CD4-positive, alpha-beta T cell treated with Interleukin-21 for 1 hour (primary cell): ENCODE measurements at regions not wholly inside any gene's neighbourhood (a gene's known extent, or its start where the extent isn't known, plus 50 kb on each side); places are given as distances from the start of the nearest gene placed in this dataset.

Source experiments
- DNase-seq: peaks from one replicate; pipeline ENCODE4 v3.0.0-alpha.2; 2020

DNA sequence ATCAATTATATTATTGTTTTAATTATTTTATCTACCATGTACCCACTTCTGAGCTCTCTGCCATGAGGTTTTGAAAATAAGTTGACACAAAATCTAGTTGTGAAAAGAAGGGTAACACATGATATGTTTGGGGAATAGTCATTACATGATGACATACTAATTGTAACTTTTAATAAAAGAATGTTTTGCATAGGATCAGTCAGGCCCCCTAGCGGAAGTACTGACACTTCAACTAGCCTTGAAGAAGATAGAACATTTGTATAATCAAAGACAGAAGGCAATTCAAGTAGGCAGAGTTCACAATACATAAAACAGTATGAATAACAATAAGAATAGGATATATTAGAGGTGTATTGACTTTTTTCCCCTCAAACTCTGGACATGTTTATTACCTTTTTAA lies 1191.0 kb upstream of the AGA start:
- DNase-seq: no peak

DNA sequence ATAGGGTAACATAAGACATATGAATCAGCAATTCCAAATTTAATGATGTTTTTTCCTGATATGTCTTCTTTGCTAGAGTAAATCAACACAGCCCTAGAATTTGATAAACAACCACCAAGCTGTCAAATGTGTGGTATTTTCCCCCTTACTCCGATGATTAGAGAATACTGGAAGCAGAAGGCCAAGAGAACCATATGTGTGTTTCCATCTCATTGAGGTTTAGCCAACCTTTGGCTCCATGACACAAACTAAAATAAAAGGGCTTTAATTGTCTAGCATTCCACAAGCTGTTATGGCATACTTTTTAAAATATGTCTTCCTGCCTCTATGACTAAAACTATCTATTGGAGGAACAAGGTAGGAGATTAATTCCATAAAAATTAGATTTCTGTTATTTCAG lies 1222.4 kb upstream of the AGA start:
- no peak for DNase-seq

DNA sequence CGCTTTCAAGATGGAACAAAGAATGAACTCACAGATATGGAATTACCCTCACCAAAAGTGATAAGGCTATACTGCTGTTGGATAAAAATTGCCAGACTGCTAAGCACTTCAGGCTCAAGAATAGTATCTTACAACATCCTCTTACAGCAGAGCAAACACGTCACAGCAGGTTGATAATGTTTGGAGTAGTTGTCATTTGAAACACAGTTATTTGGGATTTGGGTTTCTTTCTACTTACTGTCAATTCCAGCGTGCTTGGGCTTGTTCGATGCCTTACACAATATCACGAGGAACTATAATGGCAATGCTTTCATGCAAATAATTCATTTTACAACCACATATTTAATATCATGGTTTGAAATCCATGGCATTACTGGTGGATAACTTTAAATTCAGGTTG lies 1223.7 kb upstream of the AGA start:
- no peak for DNase-seq

DNA sequence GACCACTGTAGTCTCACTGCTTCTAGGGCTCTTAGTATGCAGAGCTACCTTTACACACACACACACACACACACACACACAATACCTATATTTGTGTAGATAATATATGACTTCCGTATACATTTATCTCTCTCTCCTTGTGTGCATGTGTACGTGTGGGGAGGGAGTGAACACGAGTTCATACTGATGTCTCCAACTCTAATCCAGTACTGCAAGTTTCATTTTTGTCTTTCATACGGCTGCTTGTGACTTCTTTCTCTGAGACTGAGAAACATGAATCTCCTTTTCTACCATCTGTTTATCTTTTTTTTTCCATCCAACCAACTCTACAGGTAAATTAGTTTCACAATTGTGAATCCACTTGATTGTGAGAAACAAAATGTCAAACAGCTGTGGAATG lies 1229.5 kb upstream of the AGA start:
- no peak for DNase-seq

DNA sequence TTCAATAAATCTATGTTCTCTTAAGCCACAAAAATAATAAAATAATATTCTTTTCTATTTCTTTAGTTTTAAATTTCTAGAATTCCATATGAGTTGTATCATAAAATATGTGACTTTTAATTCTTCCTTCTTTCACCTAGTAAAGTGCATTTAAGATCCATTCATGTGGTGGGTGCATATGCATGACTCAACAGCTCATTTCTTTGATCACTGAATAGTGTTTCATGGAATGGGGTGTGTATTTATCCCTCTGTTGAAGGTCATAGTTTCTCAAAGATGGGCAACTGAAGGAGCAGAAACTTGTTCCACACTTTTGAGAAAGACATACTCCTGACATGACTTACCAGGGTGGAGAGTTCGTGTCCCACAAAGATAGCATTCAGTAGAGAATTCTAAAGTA lies 1230.3 kb upstream of the AGA start:
- DNase-seq: no peak

DNA sequence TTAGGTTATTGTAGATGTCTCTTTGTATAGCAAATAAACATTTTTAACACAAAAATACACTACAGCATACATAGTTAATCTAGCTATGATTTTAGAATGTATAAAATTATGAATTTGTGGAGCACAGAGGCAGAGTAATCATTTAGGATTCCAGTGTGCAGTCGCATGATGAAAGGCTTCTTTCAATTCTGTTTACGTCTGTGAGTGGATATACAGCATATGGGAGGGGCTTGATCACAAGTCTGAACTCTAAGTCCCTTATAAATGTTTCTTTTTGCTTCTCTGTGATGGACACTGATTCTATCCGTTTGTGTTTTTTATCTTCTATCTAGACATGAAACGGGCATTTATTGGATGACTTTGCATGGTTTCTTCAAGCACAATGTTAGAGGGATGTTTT lies 1239.6 kb upstream of the AGA start:
- no peak for DNase-seq

DNA sequence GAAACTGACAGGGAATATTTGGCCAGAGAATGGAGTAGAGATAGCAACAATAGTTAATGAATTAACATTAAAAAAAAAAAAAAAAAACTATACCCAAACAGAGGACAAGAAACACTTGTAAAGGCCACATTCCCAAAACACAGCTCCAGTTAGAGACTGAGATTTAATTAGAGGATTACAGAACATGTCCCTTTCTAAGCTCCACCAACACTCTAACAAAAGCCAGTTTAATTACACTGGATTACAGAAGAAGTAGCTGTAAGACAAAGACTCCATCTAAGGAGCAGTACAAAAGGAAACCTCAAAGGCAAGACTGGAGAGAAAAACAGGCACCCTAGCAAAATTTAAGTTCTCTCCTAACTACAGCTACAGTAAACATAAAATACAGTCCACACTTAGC lies 1247.7 kb upstream of the AGA start:
- no peak for DNase-seq

DNA sequence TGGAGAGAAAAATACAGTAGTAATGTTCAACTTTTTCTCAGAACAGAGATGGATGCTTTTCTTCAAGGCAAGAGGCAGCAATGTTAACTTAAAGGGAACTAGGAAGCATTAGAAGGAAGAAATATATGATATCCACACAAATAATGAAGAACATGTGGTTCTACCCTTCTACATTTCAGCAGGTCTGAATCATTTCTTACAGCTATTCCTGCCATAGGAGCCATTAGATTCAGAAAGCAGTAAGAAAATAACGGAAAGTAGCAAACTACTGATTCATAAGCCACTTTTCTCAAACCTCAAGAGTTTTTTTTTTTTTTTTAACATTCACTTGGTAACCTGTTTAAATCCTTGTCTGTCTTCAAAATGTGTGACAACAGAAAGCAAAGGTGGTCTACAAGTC lies 1251.6 kb upstream of the AGA start:
- DNase-seq: no peak

DNA sequence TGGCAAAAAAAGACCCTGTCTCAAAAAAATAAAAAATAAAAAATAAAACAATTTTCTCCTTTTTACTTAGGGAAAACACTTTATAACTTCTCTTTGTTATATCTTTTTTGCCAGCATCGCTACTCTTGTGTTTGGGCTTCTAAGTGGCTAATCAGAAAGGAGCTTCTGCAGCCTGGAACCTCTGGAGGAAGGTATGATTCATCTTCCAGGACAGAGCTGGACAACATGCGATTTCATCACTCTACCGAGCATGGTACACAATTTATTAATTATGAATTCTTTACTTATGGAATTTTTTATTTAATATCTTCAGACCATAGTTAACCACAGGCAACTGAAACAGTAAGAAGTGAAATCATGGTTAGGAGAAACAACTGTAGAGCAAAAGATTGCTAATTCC lies 1254.3 kb upstream of the AGA start:
- DNase-seq: no peak

DNA sequence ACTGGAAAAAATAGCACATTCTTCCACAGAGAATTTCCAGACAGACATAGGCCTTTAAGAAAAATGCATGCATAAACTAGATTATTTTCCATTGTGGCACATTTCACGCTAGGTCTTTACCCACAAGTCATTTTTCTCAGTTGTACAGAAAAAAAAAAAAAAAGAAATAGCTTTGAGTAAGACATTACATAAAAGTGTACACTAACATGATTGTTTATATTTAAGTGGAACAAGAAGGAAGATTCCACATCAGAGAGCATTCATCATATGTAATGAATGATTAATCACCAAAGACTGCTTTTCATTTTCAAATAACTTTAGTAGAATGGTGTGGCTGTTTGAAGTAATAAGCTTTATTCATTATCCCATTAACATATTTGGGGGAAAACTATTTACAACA lies 1270.2 kb upstream of the AGA start:
- no peak for DNase-seq

DNA sequence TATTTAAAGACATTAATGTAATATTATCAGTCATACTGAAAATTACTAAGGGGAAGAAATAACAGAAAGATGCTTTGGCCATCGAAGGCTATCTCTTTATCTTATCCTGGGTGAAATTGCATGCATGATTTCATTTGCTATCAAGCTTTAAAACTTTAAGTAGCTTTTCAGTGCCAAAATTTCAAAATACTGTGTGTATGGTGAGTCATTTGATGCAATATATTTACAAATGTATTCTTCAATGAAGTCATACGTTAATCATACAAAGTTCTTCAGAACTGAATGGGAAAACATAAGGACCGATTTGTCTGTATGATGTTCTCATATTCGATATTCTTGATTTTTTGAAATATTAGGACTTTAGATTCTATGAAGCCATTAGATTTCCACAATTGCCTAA lies 1295.8 kb upstream of the AGA start:
- DNase-seq: no peak

DNA sequence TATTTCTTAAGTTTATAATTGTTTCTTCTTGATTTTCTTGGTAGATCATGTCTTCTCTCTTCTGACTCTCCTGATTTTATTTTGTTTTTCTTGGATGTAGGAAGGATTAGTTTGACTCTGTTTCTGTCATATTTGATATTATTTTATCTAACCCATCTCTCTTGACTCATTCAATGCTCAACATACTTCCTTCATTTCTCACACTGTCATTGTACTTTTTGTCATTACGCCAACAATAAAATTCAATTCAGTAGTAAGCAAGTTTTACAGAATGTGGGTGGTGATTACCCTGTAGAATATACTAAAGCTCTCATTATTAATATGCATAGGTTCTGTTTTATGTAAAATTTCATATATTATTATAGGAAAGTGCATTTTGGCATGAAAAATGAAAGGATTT lies 1303.0 kb upstream of the AGA start:
- DNase-seq: no peak

DNA sequence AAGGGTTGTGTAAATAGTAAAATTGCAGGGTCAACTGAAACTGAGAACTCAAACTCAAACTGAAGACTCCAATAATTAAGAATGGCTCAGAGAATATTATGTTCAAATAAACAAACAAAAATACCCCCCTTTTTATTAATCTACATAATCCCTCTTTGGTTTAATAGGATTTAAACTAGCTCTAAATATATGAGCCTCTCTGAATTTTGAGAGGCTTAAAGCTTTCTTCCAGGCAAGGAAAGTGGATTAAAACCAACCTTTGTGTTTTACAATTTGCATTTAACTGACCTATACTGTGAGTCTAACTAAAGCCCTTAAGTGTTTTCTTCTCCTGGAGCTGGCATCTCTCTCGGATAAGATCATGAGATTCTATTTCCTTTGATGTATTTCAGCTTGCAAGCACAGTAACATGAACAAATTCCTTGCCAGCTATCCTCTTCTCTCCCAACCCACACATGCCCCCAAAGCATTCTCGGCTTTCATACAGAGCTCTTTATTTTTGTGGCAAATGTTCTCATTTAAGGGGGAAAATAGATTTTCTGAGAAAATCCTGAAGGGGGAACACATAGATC lies 1310.8 kb upstream of the AGA start:
- no peak for DNase-seq

DNA sequence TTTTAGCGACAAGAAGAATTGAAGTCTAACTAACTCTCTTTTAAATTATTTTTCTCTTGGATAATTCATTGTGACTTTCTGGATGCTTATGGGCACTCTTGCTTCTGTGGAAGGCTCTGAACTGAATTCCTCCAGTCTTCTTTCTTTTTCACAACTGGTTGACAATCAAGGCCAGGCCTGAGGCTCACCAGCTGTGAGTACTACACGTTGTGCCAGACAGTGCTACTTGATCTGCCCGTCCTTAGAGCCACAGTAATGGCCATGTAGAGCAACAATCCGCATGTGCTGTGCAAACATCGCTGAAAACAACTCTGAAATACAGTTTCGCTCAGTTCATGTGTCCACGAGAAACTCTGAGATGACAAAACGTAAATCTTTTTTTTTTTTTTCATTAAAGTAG lies 1336.3 kb upstream of the AGA start:
- no peak for DNase-seq

DNA sequence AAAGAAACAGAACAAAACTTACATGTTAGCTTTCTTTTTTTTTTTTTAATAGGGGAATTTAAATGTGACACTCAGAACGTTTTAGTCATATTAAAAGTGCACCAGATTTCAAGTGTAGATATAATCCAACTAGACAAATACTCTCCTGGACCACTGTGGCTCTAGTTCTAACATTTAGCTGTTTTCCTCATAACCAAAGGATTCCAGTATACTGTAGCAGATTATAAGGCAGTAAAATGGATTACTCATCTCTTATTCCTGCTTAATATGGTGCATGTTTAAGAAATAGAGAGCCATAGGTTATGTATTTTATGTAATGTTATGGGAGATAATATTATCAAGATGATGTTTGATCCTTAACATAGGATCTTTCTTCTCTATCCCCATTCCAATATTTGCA lies 1339.5 kb upstream of the AGA start:
- DNase-seq: no peak

DNA sequence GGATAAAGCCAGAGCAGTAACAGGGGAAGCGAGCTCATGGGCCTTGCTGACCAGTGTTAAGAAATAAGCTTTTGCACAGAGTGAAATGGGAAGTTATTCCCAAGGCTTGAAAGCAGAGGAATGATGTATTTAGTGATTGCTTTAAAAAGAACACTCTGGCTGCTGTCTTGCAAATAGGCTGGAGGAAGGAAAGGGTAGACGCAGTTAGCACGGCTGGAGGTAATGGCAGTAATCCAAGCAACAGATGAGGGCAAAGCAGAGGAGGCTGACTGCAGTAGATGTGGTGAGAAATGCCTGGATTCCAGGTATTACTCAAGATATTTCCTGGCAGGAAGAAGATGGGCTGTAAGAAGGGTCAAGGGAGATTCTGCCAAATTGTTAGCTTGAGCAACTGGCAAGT lies 1342.3 kb upstream of the AGA start:
- DNase-seq: no peak

DNA sequence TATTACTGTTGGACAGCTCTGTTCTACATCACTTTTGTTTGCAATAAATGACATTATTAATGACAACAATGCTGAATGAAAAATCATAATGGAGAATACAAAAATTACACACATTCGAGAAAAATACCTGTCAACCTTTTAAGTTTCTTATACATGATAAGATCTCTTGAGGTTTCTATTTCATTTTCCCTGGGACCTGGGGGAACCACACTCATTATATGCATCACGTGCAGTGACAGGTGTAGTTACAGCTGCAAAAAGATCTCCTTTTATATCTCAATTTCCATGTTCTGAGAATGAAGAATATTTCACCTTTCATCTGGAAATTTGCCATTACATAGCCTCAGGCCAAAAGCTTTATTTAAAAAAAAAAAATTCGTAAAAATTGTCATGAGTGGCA lies 1347.0 kb upstream of the AGA start:
- DNase-seq: no peak

DNA sequence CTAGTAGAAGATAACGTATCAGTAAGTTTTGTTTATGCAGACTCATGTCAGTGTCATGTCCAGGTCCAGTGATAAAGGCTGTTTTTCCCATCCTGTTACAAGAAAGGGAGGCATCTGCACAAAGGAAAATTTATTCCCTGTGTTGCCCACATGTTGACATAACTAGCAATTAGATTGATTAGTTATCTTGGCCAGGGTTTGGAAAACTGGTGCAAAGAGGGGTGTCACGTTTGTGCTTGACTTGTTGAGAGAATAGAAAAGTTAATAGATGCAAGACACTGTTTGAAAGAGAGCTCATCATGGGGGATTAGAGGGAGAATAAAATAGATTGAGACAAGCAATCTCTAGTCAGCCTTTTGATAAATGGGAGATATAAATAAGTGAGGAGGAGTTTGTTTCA lies 1357.0 kb upstream of the AGA start:
- DNase-seq: no peak

DNA sequence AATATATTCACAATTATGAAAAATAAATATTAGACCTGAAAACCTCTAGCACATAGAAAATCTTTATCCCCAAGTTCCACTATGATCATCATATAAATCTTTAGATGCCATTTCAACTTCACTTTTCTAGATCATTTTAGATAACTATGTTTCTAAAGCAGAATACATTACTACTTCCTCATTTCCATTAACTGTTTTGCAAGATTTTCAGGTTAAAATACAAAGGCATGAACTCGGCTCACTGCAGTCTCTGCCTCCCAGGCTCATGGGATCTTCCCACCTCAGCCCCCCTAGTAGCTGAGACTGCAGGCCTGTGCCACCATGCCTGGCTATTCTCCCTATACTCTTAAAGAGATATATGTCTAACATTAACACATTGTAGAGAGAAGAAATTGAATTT lies 1365.9 kb upstream of the AGA start:
- no peak for DNase-seq

DNA sequence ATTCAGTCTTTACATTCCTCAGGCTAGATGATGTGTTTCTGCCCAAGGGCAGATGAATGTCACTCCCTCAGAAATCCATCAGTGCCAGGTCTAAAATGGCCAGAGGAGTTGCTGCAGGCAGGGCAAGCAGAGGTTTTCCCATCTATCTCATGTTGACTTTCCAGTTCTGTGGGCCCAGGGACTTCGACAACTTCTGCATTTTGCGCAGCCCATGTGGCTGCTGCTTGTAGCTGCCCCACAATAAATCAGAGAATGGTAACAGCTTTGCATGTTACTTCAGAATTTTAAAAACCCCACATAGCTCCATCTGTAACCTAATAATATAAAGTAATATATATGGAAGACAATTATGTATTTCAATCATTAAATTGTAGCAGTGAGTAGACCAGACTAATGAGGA lies 1367.7 kb upstream of the AGA start:
- no peak for DNase-seq

DNA sequence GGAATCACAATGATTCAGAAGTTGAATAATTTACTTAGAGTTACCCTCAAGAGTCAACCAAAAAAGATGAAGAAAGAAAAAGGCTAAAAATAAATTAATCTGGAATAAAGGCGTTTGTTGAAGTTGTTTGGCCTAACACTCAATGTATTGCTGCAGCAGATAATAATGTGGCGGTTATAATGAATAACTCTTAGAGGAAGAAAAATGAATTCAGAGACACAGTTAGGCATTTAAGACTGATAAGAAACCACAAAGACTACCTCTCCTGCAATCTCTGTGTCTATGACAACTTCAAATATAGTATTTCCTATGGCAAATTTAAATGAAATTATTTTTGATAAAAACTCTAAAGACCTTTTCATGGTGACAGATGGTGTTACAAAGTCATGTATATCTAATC lies 1369.1 kb upstream of the AGA start:
- DNase-seq: no peak

DNA sequence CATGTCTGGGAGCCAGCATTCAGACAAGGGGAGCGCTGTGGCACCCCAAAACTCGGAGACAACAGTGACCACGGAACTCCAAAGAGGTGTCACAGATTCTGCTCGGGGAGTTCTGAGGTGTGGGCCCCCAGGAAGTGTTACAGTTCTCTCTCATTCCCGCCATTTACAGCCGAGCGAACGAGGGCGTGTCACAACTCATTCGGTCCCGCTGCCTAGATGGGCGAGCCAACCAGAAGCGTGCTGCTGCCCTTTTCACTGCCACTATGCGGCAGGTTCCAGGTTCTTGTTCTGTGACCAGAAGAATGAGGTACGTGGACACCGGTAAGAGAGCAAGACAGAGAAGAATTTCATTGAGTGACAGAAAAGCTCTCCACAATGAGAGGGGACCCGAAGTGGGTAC lies 1370.6 kb upstream of the AGA start:
- DNase-seq: no peak

DNA sequence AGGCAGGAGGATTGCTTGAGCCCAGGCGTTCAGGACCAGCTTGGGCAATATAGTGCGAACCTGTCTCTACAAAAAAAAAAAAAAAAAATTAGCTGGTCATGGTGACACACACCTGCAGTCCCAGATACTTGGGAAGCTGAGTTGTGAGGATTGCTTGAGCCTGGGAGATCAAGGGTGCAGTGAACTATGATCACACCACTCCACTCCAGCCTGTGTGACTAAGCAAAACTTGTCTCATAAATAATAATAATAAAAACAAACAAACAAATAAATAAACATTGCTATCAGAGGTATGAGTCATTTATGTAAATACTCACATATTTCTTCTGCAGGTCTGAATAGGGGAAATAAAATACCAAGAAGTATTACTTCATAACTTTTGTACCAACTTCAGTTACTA lies 1372.7 kb upstream of the AGA start:
- DNase-seq: no peak

DNA sequence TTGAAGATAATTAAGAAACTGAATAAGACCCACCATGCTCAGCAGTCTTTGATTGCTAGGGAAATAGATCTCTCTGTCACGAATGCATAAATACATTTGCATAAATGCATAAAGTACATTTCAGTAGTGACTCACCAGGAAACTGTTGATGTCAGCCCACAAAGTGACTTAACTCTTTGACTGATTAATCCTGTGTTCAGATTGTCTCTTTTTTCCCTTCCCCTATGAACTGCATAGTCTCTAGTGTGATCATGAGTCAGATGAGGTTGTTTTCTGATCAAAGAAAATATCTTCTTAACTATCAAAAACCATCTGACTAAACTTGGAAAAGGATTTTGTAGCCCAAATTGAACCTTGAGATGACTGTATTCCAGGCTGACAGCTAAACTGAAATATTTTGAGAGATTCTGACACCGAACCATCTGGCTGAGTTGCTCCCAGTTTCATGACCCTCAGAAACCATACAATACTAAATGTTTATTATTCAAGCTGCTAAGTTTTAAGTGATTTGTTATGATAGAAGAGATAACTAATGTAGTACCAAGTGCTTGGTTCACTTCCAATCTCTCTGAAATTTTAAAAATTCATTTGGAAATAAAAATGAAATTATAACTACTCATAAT lies 1381.5 kb upstream of the AGA start:
- no peak for DNase-seq

DNA sequence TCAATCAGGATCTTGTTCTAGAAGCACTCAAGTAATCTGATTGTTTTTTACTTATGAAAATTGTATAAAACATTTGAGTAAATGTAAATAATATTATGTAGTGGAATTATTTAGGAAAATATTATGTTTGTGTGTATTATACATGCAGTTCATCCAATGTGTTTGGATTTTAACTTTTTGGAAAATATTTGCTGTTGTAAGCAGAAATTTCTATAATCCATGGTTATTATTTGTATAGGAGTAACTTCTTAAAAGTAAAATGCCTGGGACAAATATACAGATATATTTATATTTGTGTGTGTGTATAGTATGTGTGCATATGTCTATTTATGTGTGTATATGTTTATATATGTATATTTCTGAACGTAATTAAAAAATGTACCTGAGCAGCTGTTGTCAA lies 1394.6 kb upstream of the AGA start:
- DNase-seq: no peak

DNA sequence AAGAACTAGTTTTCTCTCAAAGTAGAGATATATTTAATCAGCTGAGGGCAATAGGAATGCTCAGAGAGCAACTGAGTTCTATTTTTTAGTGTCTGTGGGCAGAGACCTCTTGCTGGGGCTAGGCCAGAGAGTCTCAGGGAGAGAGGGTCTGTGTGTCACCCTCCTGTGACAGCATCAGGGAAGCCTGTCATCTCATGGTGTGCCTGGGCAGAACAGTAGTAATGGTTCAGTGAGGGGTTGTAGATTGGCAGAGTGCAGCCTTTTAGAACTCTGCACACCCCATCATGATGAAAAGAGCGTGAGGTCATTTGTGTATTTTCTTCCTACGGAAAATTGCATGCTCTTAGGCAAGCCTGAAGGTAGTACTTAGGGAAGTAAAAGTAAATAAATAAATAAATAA lies 1396.5 kb upstream of the AGA start:
- no peak for DNase-seq
